PFSK-1 (cell line): ENCODE measurements at regions not wholly inside any gene's neighbourhood (a gene's known extent, or its start where the extent isn't known, plus 50 kb on each side); places are given as distances from the start of the nearest gene placed in this dataset.

ENCODE experiments used
- FOXP2 ChIP-seq: optimal IDR thresholded peaks from 2 replicates; pipeline ENCODE3; 2011; ENCODE audit warnings: borderline replicate concordance, control low read depth, inconsistent platforms; ENCODE audit not compliant: insufficient read depth; ENCODE audit errors: extremely low read length, extremely low read depth
- POLR2AphosphoS5 ChIP-seq: IDR thresholded peaks from 2 replicates; pipeline ENCODE4 v1.6.1; 2012; ENCODE audit warnings: low read depth, mild to moderate bottlenecking, control low read depth, low read length, moderate library complexity
- SIN3A ChIP-seq: IDR thresholded peaks from 2 replicates; pipeline ENCODE4 v1.6.1; 2012; ENCODE audit warnings: mild to moderate bottlenecking, low read length, moderate library complexity, borderline replicate concordance; ENCODE audit not compliant: insufficient read depth
- TAF1 ChIP-seq: IDR thresholded peaks from 2 replicates; pipeline ENCODE4 v1.6.1; 2012; ENCODE audit warnings: low read length, control low read depth, borderline replicate concordance; ENCODE audit not compliant: insufficient read depth
- TF ChIP-seq, protein P1 (sequence below), 2 experiments: IDR thresholded peaks; 2 replicates each; pipeline versions ENCODE4 v1.6.1 to v1.8.0; 2011 to 2012; ENCODE audit warnings: low read depth in 2 of 2, low read length in 2 of 2, control low read depth in 1 of 2, inconsistent platforms in 1 of 2, mild to moderate bottlenecking in 1 of 2, moderate library complexity in 1 of 2; ENCODE audit not compliant: insufficient read depth in 1 of 2

- TF ChIP-seq, protein P1, sequence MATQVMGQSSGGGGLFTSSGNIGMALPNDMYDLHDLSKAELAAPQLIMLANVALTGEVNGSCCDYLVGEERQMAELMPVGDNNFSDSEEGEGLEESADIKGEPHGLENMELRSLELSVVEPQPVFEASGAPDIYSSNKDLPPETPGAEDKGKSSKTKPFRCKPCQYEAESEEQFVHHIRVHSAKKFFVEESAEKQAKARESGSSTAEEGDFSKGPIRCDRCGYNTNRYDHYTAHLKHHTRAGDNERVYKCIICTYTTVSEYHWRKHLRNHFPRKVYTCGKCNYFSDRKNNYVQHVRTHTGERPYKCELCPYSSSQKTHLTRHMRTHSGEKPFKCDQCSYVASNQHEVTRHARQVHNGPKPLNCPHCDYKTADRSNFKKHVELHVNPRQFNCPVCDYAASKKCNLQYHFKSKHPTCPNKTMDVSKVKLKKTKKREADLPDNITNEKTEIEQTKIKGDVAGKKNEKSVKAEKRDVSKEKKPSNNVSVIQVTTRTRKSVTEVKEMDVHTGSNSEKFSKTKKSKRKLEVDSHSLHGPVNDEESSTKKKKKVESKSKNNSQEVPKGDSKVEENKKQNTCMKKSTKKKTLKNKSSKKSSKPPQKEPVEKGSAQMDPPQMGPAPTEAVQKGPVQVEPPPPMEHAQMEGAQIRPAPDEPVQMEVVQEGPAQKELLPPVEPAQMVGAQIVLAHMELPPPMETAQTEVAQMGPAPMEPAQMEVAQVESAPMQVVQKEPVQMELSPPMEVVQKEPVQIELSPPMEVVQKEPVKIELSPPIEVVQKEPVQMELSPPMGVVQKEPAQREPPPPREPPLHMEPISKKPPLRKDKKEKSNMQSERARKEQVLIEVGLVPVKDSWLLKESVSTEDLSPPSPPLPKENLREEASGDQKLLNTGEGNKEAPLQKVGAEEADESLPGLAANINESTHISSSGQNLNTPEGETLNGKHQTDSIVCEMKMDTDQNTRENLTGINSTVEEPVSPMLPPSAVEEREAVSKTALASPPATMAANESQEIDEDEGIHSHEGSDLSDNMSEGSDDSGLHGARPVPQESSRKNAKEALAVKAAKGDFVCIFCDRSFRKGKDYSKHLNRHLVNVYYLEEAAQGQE (IDR thresholded peaks at IDR 0.05; ENCODE audit: insufficient read depth in 1 of 2, low read depth in 2 of 2, low read length in 2 of 2), result no peak
- TF ChIP-seq SIN3A, result no peak
Measured at GRCh38 chr4:141314627-141315026, 93.9 kb downstream of the ZNF330 start.

DNA sequence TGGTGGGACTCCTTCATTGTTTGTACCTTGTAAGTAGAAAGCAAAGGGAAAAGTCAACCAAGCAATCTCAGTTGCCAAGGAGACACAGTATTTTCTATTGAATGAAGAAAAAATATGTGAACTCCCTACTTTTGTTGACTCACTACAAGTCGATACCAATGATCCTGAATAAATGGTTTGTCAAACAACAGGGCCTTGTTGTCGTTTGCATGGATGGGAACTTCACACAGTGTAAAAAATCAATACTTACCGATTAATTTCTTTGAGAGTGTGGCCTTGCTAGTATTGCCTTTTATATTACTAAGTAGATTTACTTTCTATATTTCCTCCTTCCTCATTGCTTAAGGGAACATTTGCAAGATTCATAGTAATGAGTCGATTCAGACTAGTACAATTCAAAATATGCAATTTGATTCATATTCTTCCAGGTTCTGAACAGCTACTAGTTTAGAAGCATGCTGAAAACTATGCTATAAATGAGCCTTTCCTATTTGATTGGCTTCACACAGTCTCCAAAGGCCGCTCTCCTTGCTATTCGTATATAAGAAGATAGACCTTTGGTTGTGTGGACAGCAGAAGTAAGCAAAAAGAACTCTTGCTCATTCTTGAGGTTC is 108.0 kb downstream of the ZNF330 start:
- TF ChIP-seq TAF1 (no peak), FOXP2 (no peak)

DNA sequence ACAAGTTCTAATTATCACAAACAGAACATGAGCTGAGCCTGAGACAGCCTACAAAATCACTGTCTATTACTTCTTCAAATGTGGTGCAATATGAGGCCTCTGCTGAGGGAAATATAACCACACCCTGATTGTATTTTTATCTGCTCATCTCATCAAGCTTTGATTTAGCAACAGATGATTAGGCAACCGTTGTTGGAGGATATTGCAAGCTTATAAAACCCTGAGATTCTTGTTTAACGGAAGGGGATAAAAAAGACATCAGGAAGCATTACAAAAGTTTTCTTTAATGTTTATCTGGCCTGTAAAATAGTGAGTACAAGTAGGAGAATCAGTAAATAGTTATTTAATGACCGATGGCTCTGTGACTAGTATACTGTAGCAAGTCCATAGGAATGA is 108.5 kb downstream of the ZNF330 start:
- no peak for TF ChIP-seq TAF1
- TF ChIP-seq, protein P1 (IDR thresholded peaks at IDR 0.05; ENCODE audit: insufficient read depth in 1 of 2, low read depth in 2 of 2, low read length in 2 of 2), result no peak
- no peak for TF ChIP-seq SIN3A
- no peak for TF ChIP-seq POLR2AphosphoS5
- TF ChIP-seq FOXP2, result no peak

DNA sequence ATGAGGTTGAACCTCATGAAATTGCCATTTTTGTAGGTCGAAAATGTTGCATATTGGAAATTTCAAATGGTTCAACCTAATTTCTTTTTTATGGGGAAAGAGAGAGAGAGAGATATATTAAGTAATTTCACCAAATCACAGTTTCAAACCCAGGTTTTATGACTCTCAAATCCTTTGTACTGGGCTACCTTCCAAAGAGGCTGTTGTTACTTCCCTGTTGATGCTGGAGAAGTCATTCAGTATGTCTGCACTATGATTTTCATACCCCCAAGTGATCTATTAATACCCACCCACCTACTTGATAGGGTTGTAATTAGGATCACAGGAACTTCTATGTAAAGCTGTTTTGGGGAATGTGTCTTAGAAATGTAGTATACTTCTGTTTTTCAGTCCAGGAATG is 109.9 kb downstream of the ZNF330 start:
- no peak for TF ChIP-seq FOXP2
- TF ChIP-seq, protein P1 (IDR thresholded peaks at IDR 0.05; ENCODE audit: insufficient read depth in 1 of 2, low read depth in 2 of 2, low read length in 2 of 2), result no peak
- TF ChIP-seq POLR2AphosphoS5, result no peak
- no peak for TF ChIP-seq SIN3A
- TF ChIP-seq TAF1, result no peak

DNA sequence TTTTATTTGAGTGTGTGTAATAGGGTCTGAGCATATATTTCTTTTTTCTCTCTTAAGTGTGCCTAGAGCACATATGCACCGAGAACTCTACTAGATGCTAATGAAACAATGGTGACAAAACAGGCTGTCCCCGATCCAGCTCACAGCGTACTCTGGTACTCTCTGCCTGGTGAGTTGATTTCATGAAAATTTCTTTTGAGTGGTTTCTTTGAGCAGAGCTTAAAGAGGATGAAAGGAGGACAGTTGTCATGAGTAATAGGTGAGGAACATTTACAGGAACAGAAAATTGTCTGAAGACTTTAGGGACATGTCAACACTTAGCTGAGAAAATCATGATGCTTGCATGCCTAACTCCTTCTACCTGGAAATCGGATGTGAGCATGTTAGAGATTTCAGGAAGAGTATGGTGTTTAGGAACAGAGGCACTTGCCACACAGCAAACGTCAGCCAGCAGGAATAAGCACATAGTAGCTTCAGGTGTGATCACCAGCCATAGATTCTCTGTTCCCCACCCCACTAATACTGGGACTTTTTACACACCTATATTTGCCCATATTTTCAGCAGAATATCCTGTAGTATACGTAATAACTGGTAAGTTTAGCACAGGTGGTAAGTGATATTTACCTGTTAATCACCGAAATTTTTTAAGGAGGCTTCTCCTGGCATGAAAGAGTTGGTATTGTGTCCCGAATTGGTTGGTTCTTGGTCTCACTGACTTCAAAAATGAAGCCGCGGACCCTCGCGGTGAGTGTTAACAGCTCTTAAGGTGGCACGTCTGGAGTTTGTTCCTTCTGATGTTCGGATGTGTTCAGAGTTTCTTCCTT is 111.1 kb downstream of the ZNF330 start:
- TF ChIP-seq FOXP2 (no peak), TAF1 (no peak), POLR2AphosphoS5 (no peak), SIN3A (no peak)
- TF ChIP-seq, protein P1 (IDR thresholded peaks at IDR 0.05; ENCODE audit: insufficient read depth in 1 of 2, low read depth in 2 of 2, low read length in 2 of 2), result no peak
